DND-41 (cell line): ENCODE measurements at regions not wholly inside any gene's neighbourhood (a gene's known extent, or its start where the extent isn't known, plus 50 kb on each side); places are given as distances from the start of the nearest gene placed in this dataset.

Experiments used
- ATAC-seq: fragments of 200-7000 bp; cut with Tn5 transposase; 3 replicates; pipeline ENCODE4 v1.9.1; 2021; ENCODE audit warnings: low read depth; ENCODE audit not compliant: insufficient read depth
- DNase-seq: peaks from one replicate; pipeline ENCODE4 v3.0.0-alpha.2; 2020
- H2AFZ ChIP-seq: 2 replicates; pipeline ENCODE4 v1.6.0; 2012; ENCODE audit warnings: low read depth, low read length
- H3K27ac ChIP-seq: 2 replicates; pipeline ENCODE4 v1.5.1; 2012; ENCODE audit warnings: low read length, inconsistent platforms
- H3K27me3 ChIP-seq: fragments of 200-600 bp; sonication (generic); 2 replicates; pipeline ENCODE4 v1.6.0; 2012; ENCODE audit warnings: low read length, mild to moderate bottlenecking, inconsistent platforms; ENCODE audit not compliant: insufficient read depth, poor library complexity
- H3K36me3 ChIP-seq: 2 replicates; pipeline ENCODE4 v1.5.1; 2012; ENCODE audit warnings: low read length, inconsistent platforms; ENCODE audit not compliant: insufficient read depth
- H3K4me1 ChIP-seq: 2 replicates; pipeline ENCODE4 v1.5.1; 2012; ENCODE audit warnings: mild to moderate bottlenecking, low read length; ENCODE audit not compliant: insufficient read depth
- H3K4me2 ChIP-seq: 2 replicates; pipeline ENCODE4 v1.6.0; 2012; ENCODE audit warnings: mild to moderate bottlenecking, moderate library complexity, low read length, inconsistent platforms; ENCODE audit not compliant: insufficient read depth
- H3K4me3 ChIP-seq, 2 experiments: fragments of 200-600 bp in 1 of 2; shearing (Covaris generic) in 1 of 2; 2 replicates each; pipeline ENCODE4 v1.5.1; 2012 to 2016; ENCODE audit warnings: inconsistent platforms in 2 of 2, low read length in 2 of 2, mild to moderate bottlenecking in 2 of 2, low read depth in 1 of 2, moderate library complexity in 1 of 2
- H3K79me2 ChIP-seq: 2 replicates; pipeline ENCODE4 v1.6.0; 2012; ENCODE audit warnings: low read length, inconsistent platforms; ENCODE audit not compliant: insufficient read depth
- H3K9ac ChIP-seq: 2 replicates; pipeline ENCODE4 v1.6.0; 2012; ENCODE audit warnings: low read depth, mild to moderate bottlenecking, inconsistent platforms, low read length, moderate library complexity
- H3K9me3 ChIP-seq: 2 replicates; pipeline ENCODE4 v1.5.1; 2012; ENCODE audit warnings: low read length, moderate library complexity, mild to moderate bottlenecking, inconsistent platforms; ENCODE audit not compliant: insufficient read depth, severe bottlenecking
- H4K20me1 ChIP-seq: 2 replicates; pipeline ENCODE4 v1.6.0; 2012; ENCODE audit warnings: low read length; ENCODE audit not compliant: insufficient read depth
- EZH2 ChIP-seq: IDR thresholded peaks from 3 replicates; pipeline ENCODE4 v1.6.1; 2012; ENCODE audit warnings: borderline replicate concordance, low read depth, mild to moderate bottlenecking, moderate library complexity, low read length, inconsistent platforms; ENCODE audit not compliant: severe bottlenecking
- TF ChIP-seq, protein P1 (sequence below): IDR thresholded peaks from 2 replicates; pipeline ENCODE4 v1.5.1; 2012; ENCODE audit warnings: borderline replicate concordance, low read length, moderate library complexity, mild to moderate bottlenecking; ENCODE audit not compliant: poor library complexity, severe bottlenecking; ENCODE audit errors: extremely low read depth

DNA sequence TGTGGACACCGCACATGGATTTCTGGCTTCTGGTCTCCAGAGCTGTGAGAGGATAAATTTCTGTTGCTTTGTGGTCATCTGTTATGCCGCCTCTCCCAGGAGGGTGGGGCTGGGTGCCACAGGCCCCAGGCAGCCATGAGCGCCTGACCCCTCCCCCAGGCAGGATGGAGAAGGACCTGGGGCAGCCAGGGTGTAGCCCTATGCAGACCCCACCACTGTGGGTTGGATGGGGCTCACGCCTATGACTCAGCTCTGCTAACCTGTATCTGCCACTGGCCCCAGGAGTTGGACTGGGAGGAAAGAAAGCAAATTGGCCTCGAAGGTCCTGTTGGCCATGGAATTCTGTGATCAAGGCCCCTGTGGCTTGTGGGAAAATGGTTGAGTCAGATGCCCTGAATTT lies 1351.1 kb downstream of the BRD1 start:
- H3K9ac ChIP-seq, result no peak overlapping the region
- no peaks in the 10 kb centered on the region for H3K36me3 ChIP-seq
- H3K4me1 ChIP-seq, result no peaks in the 10 kb centered on the region
- TF ChIP-seq EZH2, result no peak
- TF ChIP-seq, protein P1, sequence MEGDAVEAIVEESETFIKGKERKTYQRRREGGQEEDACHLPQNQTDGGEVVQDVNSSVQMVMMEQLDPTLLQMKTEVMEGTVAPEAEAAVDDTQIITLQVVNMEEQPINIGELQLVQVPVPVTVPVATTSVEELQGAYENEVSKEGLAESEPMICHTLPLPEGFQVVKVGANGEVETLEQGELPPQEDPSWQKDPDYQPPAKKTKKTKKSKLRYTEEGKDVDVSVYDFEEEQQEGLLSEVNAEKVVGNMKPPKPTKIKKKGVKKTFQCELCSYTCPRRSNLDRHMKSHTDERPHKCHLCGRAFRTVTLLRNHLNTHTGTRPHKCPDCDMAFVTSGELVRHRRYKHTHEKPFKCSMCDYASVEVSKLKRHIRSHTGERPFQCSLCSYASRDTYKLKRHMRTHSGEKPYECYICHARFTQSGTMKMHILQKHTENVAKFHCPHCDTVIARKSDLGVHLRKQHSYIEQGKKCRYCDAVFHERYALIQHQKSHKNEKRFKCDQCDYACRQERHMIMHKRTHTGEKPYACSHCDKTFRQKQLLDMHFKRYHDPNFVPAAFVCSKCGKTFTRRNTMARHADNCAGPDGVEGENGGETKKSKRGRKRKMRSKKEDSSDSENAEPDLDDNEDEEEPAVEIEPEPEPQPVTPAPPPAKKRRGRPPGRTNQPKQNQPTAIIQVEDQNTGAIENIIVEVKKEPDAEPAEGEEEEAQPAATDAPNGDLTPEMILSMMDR, result no peak
- H3K27me3 ChIP-seq, result no peaks in the 10 kb centered on the region
- ATAC-seq, result no peak
- no peaks in the 10 kb centered on the region for H3K9me3 ChIP-seq
- DNase-seq, result no peak
- H4K20me1 ChIP-seq, result no peaks in the 10 kb centered on the region
- no peaks in the 10 kb centered on the region for H3K79me2 ChIP-seq
- H3K4me3 ChIP-seq, result no peak overlapping the region
- H2AFZ ChIP-seq, result no peak overlapping the region
- H3K4me2 ChIP-seq, result no peak overlapping the region
- no peak overlapping the region for H3K27ac ChIP-seq

DNA sequence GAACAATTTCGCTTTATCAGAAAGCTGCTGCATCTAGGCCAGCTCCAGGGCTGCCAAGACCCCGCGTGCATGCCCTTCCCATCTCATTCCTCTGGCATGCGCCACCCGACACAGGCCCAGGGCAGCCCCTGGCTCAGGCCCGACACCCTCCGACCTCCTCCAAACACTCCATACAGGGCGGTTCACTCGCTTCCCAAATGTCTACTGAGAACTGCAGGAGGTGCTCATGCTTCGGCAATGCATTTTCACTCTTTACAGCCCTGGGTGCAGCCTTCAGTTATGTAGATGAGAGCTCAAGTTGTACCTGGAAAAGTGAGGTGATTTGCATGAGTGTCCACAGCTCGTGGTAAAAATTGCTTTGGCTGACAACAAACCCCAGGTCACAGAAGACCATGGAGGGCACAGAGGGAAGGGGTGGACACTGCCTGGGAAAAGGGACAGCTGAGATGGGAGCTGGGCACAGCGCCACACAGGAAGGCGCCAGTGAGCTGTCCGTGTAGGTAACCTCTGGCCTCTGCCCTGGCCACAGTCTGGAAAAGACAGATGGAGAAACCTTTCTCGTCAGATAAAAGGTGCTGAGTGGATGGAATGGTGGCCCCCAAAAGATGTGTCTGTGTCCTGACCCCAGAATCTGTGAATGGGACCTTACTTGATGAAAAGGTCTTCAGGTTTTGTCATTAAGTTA lies 1351.9 kb downstream of the BRD1 start:
- no peak for TF ChIP-seq EZH2
- TF ChIP-seq, protein P1, result no peak
- no peaks in the 10 kb centered on the region for H3K9me3 ChIP-seq
- H2AFZ ChIP-seq, result no peak overlapping the region
- no peaks in the 10 kb centered on the region for H3K36me3 ChIP-seq
- DNase-seq (no peak), ATAC-seq (no peak)
- no peaks in the 10 kb centered on the region for H3K4me1 ChIP-seq
- no peaks in the 10 kb centered on the region for H4K20me1 ChIP-seq
- H3K79me2 ChIP-seq, result no peaks in the 10 kb centered on the region
- H3K4me2 ChIP-seq, result no peak overlapping the region
- no peak overlapping the region for H3K9ac ChIP-seq
- H3K4me3 ChIP-seq, result no peak overlapping the region
- no peak overlapping the region for H3K27ac ChIP-seq
- no peaks in the 10 kb centered on the region for H3K27me3 ChIP-seq

DNA sequence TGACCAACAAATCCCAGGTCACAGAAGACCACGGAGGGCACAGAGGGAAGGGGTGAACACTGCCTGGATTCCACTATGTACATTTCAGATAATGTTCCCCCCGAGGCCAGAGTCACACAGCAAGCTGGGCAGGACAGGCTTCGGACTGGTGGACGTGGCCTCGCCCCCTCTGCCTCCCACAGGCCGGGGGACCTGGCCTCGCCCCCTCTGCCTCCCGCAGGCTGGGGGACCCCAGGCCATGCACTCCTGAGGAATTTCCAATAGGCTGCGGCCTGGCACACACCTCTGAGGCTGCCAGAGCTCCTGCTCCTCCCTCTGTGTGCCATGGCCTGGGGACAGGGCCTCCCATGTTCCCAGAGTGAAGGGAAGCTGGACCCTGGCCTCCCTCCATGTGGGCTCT lies 1352.8 kb downstream of the BRD1 start:
- no peaks in the 10 kb centered on the region for H3K27me3 ChIP-seq
- H3K4me3 ChIP-seq, result no peak overlapping the region
- H4K20me1 ChIP-seq, result no peaks in the 10 kb centered on the region
- H3K36me3 ChIP-seq, result no peaks in the 10 kb centered on the region
- TF ChIP-seq EZH2, result no peak
- TF ChIP-seq, protein P1, result no peak
- H3K4me1 ChIP-seq, result no peaks in the 10 kb centered on the region
- DNase-seq, result no peak
- H3K9me3 ChIP-seq, result no peaks in the 10 kb centered on the region
- H3K9ac ChIP-seq, result no peak overlapping the region
- no peak for ATAC-seq
- H3K27ac ChIP-seq, result no peak overlapping the region
- H3K4me2 ChIP-seq, result no peak overlapping the region
- no peak overlapping the region for H2AFZ ChIP-seq
- no peaks in the 10 kb centered on the region for H3K79me2 ChIP-seq

DNA sequence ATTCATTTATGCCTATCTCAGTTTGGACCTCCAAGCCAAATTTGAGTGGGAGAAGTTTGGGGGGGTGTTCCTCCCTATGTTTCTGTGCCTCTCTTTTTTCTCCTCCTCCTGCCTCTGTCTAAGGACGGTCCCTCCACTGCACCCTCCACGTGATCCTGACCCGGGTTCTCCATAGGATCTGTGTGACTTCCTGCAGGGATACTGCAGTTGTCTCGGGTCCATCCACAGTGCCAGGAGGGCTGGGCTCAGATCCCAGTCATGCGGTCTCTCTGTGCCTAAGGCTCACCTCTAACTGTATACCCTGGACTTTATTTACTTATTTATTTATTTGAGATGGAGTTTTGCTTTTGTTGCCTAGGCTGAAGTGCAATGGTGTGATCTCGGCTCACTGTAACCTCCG lies 1354.5 kb downstream of the BRD1 start:
- Histone ChIP-seq H4K20me1 (no peaks in the 10 kb centered on the region), H3K79me2 (no peaks in the 10 kb centered on the region), H3K27me3 (no peaks in the 10 kb centered on the region), H3K27ac (no peak overlapping the region), H3K36me3 (no peaks in the 10 kb centered on the region), H3K4me3 (no peak overlapping the region), H3K4me1 (no peaks in the 10 kb centered on the region), H3K4me2 (no peak overlapping the region), H3K9me3 (no peaks in the 10 kb centered on the region), H3K9ac (no peak overlapping the region), H2AFZ (no peak overlapping the region)
- DNase-seq (no peak), ATAC-seq (no peak)
- TF ChIP-seq, protein P1, result no peak
- TF ChIP-seq EZH2, result no peak
